GM12873 (cell line): ENCODE measurements at regions not wholly inside any gene's neighbourhood (a gene's known extent, or its start where the extent isn't known, plus 50 kb on each side); places are given as distances from the start of the nearest gene placed in this dataset.

ENCODE experiments used
- CTCF ChIP-seq: IDR thresholded peaks from 2 replicates; pipeline ENCODE4 v1.5.1; 2012; ENCODE audit warnings: low read depth, mild to moderate bottlenecking, moderate library complexity, low read length, control low read depth; ENCODE audit not compliant: insufficient read depth; ENCODE audit errors: missing control alignments

GRCh38 chr10:2121929-2122328 lies 384.6 kb upstream of the ADARB2 start:
- no peak for TF ChIP-seq CTCF

- no peak for TF ChIP-seq CTCF
These were observed 384.0 kb upstream of the ADARB2 start for GRCh38 chr10:2121315-2121714.

- TF ChIP-seq CTCF = no peak
These were observed 383.4 kb upstream of the ADARB2 start for GRCh38 chr10:2120746-2121145.

GRCh38 chr10:2119316-2119715 lies 382.0 kb upstream of the ADARB2 start:
- no peak for TF ChIP-seq CTCF

GRCh38 chr10:2118201-2118600 lies 380.9 kb upstream of the ADARB2 start:
- no peak for TF ChIP-seq CTCF

- no peak for TF ChIP-seq CTCF
These were observed 380.3 kb upstream of the ADARB2 start for GRCh38 chr10:2117641-2118040.

- no peak for TF ChIP-seq CTCF
These were observed 374.6 kb upstream of the ADARB2 start for GRCh38 chr10:2111965-2112364.
